ENCODE measurements at regions not wholly inside any gene's neighbourhood (a gene's known extent, or its start where the extent isn't known, plus 50 kb on each side); places are given as distances from the start of the nearest gene placed in this dataset.

- DNase-seq = no peak
Observed at GRCh38 chr3:127091376-127091775, 101.6 kb upstream of the PRR23E start.

- no peak for DNase-seq
Observed at GRCh38 chr3:127092368-127092767, 100.6 kb upstream of the PRR23E start.

- DNase-seq = no peak
Observed at GRCh38 chr3:127092776-127093175, 100.2 kb upstream of the PRR23E start.

DNA sequence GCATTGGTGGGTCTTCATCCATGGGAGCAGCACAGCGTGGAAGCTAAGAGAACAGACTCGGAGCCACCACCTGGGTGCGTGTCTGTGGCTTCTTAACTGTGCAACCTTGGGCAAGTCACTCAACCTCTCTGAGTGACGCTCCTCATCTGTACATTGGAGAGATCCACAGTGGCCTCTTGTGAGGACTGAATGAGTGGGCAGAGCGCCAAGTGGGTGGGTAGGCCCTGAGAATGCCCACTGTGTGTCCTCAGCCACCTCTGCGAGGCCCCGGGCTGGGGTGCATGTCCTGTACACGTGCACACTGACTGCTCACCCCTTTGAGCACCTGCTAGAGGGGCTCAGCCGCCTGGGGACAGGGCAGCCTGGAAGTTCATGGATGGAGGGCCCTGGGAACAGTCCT lies 99.6 kb upstream of the PRR23E start:
- no peak for DNase-seq

DNA sequence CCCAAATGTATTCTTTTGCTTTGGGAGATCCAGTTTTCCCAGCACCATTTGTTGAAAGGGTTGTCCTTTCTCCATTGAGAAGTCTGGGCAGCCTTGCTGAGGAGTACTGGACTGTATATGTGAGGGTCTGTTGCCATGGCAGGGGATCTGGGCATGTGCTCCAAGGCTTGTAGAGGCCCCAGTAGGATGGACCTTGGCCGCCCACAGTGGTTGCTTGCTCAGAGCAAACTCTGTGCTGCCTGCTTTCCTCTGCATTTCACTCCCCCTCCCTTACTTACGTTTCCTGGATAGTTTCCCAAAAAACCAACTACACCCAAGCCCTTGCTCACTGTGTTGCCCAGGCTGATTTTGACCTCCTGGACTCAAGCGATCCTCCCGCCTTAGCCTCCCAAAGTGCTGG lies 97.2 kb upstream of the PRR23E start:
- DNase-seq = no peak

- DNase-seq = no peak
Observed at GRCh38 chr3:127096256-127097071, 96.5 kb upstream of the PRR23E start.

- DNase-seq = no peak
Observed at GRCh38 chr3:127097072-127097405, 95.9 kb upstream of the PRR23E start.

GRCh38 chr3:127097481-127097880 lies 95.5 kb upstream of the PRR23E start:
- no peak for DNase-seq

DNA sequence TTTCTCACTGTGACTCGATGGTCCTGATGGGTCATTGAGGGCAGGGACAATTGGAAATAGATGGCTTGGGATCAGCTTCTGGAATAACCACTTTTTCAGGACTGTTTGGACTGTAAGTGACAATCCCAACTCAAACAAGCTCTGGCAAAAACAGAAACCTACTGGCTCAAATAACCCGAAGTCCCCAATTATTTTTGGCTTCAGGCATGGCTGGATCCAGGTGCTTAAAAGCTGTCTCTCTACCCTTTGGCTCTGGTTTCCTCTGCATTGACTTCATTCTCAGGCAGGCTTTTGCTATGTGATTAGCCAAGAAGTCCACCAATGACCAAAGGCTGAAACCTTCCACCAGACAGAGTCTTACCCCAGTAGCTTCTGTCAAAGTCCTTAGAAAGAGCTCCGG lies 92.9 kb upstream of the PRR23E start:
- DNase-seq = no peak

- DNase-seq = no peak
Observed at GRCh38 chr3:127100459-127101410, 92.2 kb upstream of the PRR23E start.

- no peak for DNase-seq
Observed at GRCh38 chr3:127101411-127102187, 91.3 kb upstream of the PRR23E start.

- no peak for DNase-seq
Observed at GRCh38 chr3:127102188-127102520, 90.8 kb upstream of the PRR23E start.

- no peak for DNase-seq
Observed at GRCh38 chr3:127102587-127102986, 90.3 kb upstream of the PRR23E start.

GRCh38 chr3:127103080-127103479 lies 89.9 kb upstream of the PRR23E start:
- DNase-seq = no peak

DNA sequence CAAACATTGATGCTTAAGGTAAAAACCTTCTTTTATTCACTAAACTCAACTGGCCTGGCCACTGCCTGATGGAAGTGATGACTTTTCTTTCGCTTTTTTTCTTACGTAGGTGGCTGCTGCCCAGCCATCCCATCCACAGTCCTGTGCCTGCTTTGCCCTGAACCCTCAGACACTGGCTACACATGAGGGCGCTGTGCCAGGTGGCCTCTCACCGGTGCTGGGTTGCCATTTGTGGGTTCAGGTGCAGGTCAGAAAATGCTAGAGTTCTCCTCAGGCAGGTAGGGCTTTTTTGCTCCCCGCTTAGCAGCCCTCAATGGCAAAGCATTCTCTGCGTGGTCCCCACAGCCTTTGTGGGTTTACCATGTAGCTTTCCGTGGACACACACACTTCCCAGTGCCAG lies 88.3 kb upstream of the PRR23E start:
- DNase-seq = no peak

- no peak for DNase-seq
Observed at GRCh38 chr3:127105587-127105986, 87.3 kb upstream of the PRR23E start.

GRCh38 chr3:127106053-127106452 lies 86.9 kb upstream of the PRR23E start:
- DNase-seq = no peak

GRCh38 chr3:127106456-127106855 lies 86.5 kb upstream of the PRR23E start:
- no peak for DNase-seq

- no peak for DNase-seq
Observed at GRCh38 chr3:127107002-127107401, 85.9 kb upstream of the PRR23E start.

- no peak for DNase-seq
Observed at GRCh38 chr3:127107491-127108375, 85.2 kb upstream of the PRR23E start.

- DNase-seq = no peak
Observed at GRCh38 chr3:127108796-127109195, 84.1 kb upstream of the PRR23E start.

DNA sequence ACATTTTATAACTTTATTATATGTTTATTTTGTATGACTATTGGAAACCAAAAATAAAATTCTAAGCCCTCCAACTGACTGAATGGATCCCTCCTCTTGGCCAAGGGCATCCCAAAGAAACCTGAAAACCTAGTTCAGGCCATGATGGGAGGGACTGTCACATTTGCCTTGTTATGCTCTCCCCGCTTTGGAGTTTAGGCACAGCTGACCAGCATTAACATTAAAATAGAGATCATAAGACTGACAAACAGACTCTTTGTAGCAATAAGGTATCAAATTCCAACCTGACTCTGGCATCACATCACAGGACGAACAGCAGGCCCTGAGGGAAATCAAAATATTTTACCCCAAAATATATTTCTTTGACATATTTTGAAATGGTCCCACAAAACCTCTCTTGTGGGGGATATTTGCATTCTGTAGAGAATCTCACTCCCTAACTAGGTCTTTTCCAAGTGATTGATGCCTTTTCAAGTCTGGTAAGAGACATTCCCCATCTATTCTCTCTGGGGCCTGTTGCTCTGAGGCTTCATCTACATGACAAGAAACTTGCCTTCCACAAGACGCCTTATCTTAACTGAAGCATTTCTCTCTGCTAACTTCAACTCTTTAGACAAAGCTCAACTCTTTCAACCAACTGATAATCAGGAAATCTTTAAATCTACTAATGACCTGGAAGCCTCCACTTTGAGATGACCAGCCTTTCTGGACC lies 81.8 kb upstream of the PRR23E start:
- DNase-seq = no peak

Measured in 8988T (cell line).